ENCODE measurements at regions not wholly inside any gene's neighbourhood (a gene's known extent, or its start where the extent isn't known, plus 50 kb on each side); places are given as distances from the start of the nearest gene placed in this dataset.

DNA sequence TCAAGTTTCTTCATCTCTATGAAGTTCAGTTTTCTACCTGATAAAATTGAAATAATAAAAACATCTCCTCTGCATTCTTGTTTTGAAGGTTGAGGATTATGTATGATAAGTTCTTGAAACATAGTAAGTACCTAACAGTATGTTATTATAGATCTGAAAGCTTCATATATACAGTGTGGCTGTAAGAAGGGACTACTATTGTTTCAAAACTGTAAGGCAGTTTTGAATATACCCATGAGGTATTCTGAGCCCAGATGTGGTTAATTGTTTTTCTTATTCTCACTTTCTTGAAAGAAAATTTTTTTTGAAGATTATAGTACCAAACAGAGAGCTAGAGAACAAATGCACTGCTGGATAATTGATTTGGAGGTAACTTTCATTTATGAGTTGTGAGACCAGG, 383.2 kb downstream of the CHSY3 start:
- H3K27ac Mint-ChIP-seq = no peak overlapping the region
- Histone ChIP-seq H3K18ac (ENCODE audit: insufficient read length, low read depth, low read length) (no peak overlapping the region), H3K23ac (ENCODE audit: insufficient read length, low read depth, low read length) (no peak overlapping the region), H4K5ac (ENCODE audit: insufficient read length, low read depth, low read length) (no peak overlapping the region), H4K91ac (ENCODE audit: insufficient read length, low read depth, low read length) (no peak overlapping the region), H2BK12ac (ENCODE audit: insufficient read length, low read depth, low read length) (no peak overlapping the region), H2BK120ac (ENCODE audit: low read depth, low read length, poor library complexity, severe bottlenecking) (no peak overlapping the region), H4K8ac (replicated peaks; ENCODE audit: insufficient read length, low read depth, low read length) (no peak overlapping the region), H3K4ac (ENCODE audit: low read depth, low read length) (no peak overlapping the region), H3K9me3 (ENCODE audit: control insufficient read depth, low read depth, low read length) (no peaks in the 10 kb centered on the region), H2AFZ (ENCODE audit: low read length) (no peak overlapping the region), H3K9ac (ENCODE audit: extremely low read depth, insufficient read length, low read length) (no peak overlapping the region), H3T11ph (ENCODE audit: low read length) (no peak overlapping the region), H3K27ac (ENCODE audit: insufficient read length, low read depth, low read length) (no peak overlapping the region), H3K27me3 (ENCODE audit: insufficient read depth, low read length) (no peaks in the 10 kb centered on the region), H3K14ac (ENCODE audit: insufficient read depth, low read length) (no peak overlapping the region), H2BK20ac (ENCODE audit: low read depth, low read length, poor library complexity, severe bottlenecking) (no peak overlapping the region), H3K79me1 (ENCODE audit: insufficient read depth, low read depth, low read length, poor library complexity, severe bottlenecking) (no peaks in the 10 kb centered on the region), H3K56ac (ENCODE audit: insufficient read length, low read depth, low read length) (no peak overlapping the region), H3K4me1 (ENCODE audit: insufficient read depth, low read length) (no peaks in the 10 kb centered on the region), H2BK5ac (ENCODE audit: insufficient read length, low read length) (no peak overlapping the region), H3K79me2 (ENCODE audit: insufficient read depth, low read length) (no peaks in the 10 kb centered on the region), H2AK5ac (ENCODE audit: insufficient read length, low read length) (no peak overlapping the region), H4K20me1 (ENCODE audit: control insufficient read depth, insufficient read depth, insufficient read length) (no peaks in the 10 kb centered on the region), H3K4me2 (ENCODE audit: insufficient read depth, insufficient read length, low read length) (no peak overlapping the region), H3K23me2 (ENCODE audit: insufficient read length, low read depth, low read length, poor library complexity, severe bottlenecking) (no peaks in the 10 kb centered on the region), H2BK15ac (ENCODE audit: low read depth, low read length) (no peak overlapping the region)
- no peaks in the 10 kb centered on the region; a peak in 1 of 7 replicates for H3K36me3 Mint-ChIP-seq (ENCODE audit: insufficient read depth in 1 of 3, low read depth in 3 of 3)
- TF ChIP-seq, protein P1, sequence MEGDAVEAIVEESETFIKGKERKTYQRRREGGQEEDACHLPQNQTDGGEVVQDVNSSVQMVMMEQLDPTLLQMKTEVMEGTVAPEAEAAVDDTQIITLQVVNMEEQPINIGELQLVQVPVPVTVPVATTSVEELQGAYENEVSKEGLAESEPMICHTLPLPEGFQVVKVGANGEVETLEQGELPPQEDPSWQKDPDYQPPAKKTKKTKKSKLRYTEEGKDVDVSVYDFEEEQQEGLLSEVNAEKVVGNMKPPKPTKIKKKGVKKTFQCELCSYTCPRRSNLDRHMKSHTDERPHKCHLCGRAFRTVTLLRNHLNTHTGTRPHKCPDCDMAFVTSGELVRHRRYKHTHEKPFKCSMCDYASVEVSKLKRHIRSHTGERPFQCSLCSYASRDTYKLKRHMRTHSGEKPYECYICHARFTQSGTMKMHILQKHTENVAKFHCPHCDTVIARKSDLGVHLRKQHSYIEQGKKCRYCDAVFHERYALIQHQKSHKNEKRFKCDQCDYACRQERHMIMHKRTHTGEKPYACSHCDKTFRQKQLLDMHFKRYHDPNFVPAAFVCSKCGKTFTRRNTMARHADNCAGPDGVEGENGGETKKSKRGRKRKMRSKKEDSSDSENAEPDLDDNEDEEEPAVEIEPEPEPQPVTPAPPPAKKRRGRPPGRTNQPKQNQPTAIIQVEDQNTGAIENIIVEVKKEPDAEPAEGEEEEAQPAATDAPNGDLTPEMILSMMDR (conservative IDR thresholded peaks at IDR 0.05) = no peak
- no peak overlapping the region for H3K4me3 Mint-ChIP-seq
- H3K4me1 Mint-ChIP-seq = no peaks in the 10 kb centered on the region
- DNase-seq = no peak
- H3K9me3 Mint-ChIP-seq = peaks cover 0 to 4% of the 10 kb centered on the region in 2 experiments; a peak in 1 of 5 replicates
- H3K27me3 Mint-ChIP-seq (ENCODE audit: low read depth) = no peaks in the 10 kb centered on the region
